ENCODE measurements at regions not wholly inside any gene's neighbourhood (a gene's known extent, or its start where the extent isn't known, plus 50 kb on each side); places are given as distances from the start of the nearest gene placed in this dataset.
A peak's percentile ranks its signal among the peaks of the same experiment; 100 is the strongest.

- Histone ChIP-seq H3K9me3 (ENCODE audit: insufficient read depth, low read depth, low read length) (no peaks in the 10 kb centered on the region), H4K12ac (ENCODE audit: low read depth, low read length) (no peak overlapping the region), H3K14ac (ENCODE audit: low read length) (peak overlapping the region; percentile 80), H4K91ac (ENCODE audit: low read depth, low read length) (peak overlapping the region; percentile 96), H3K79me1 (ENCODE audit: low read length) (peaks cover 34% of the 10 kb centered on the region), H3K4me2 (ENCODE audit: low read length) (no peak overlapping the region), H3K4me1 (ENCODE audit: control insufficient read depth in 1 of 2, insufficient read depth in 2 of 2, low read length in 2 of 2) (peaks cover 19 to 32% of the 10 kb centered on the region in 2 experiments), H3K27ac (ENCODE audit: low read depth, low read length) (peak overlapping the region; percentile 74), H2BK120ac (ENCODE audit: insufficient read depth, low read length, poor library complexity) (peak overlapping the region; percentile 85), H3K9ac (ENCODE audit: low read length) (no peak overlapping the region), H3K27me3 (ENCODE audit: insufficient read depth, low read length) (no peaks in the 10 kb centered on the region), H4K8ac (ENCODE audit: low read depth, low read length) (no peak overlapping the region), H3K36me3 (ENCODE audit: control insufficient read depth in 1 of 2, insufficient read depth in 2 of 2, low read length in 2 of 2) (no peaks in the 10 kb centered on the region), H2BK5ac (ENCODE audit: low read depth, low read length, poor library complexity) (no peak overlapping the region), H3K4ac (ENCODE audit: low read depth, low read length) (no peak overlapping the region), H2BK12ac (ENCODE audit: low read length) (peak overlapping the region; percentile 91), H3K4me3 (ENCODE audit: low read depth, low read length) (no peak overlapping the region), H2AK5ac (ENCODE audit: low read length) (no peak overlapping the region), H3K23ac (ENCODE audit: low read length) (no peak overlapping the region), H3K18ac (ENCODE audit: low read length) (no peak overlapping the region), H2AFZ (ENCODE audit: insufficient read depth, low read length, poor library complexity) (no peak overlapping the region), H3K79me2 (ENCODE audit: control insufficient read depth, insufficient read depth, low read length, poor library complexity) (no peaks in the 10 kb centered on the region)
- DNase-seq: no peak
- no CpG with 5 or more reads among the region's 5 CpGs for WGBS (ENCODE audit: extremely low coverage, insufficient coverage, insufficient read length)
Measured at GRCh38 chr1:59138402-59138801, 158.5 kb upstream of the FGGY start.

DNA sequence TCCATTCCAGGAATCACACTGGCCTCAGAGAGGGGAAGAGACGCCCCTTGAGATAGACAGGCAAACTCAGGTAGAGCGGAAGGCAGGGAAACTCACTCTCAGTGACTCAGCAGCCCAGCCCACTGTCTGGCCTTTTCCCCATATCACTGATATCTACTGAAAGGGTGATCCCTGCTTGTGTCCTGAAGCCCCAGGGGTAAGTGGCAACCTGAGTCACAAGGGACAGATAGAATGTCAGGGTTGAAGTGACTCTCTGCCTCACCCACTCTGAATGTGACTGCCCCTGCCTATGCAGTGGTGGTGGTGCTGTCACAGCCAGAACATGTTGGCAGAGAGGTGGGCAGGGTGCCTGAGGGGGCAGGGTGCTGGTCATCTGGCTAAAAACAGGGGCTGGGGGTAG is 157.5 kb upstream of the FGGY start:
- peak; percentile 81 to 91 for DNase-seq
- peak overlapping the region; percentile 94 for H2BK120ac ChIP-seq (ENCODE audit: insufficient read depth, low read length, poor library complexity)
- H3K4me2 ChIP-seq (ENCODE audit: low read length): no peak overlapping the region
- H3K4me3 ChIP-seq (ENCODE audit: low read depth, low read length): no peak overlapping the region
- H3K4ac ChIP-seq (ENCODE audit: low read depth, low read length): peak overlapping the region; percentile 54
- H2BK12ac ChIP-seq (ENCODE audit: low read length): peak overlapping the region; percentile 95
- H3K36me3 ChIP-seq (ENCODE audit: control insufficient read depth in 1 of 2, insufficient read depth in 2 of 2, low read length in 2 of 2): no peaks in the 10 kb centered on the region
- no peak overlapping the region for H3K9ac ChIP-seq (ENCODE audit: low read length)
- H3K9me3 ChIP-seq (ENCODE audit: insufficient read depth, low read depth, low read length): no peaks in the 10 kb centered on the region
- H4K12ac ChIP-seq (ENCODE audit: low read depth, low read length): peak overlapping the region; percentile 4
- H2BK5ac ChIP-seq (ENCODE audit: low read depth, low read length, poor library complexity): peak overlapping the region; percentile 81
- peak overlapping the region; percentile 81 for H2AK5ac ChIP-seq (ENCODE audit: low read length)
- H4K91ac ChIP-seq (ENCODE audit: low read depth, low read length): peak overlapping the region; percentile 88
- WGBS (ENCODE audit: extremely low coverage, insufficient coverage, insufficient read length): no CpG with 5 or more reads among the region's 2 CpGs
- H3K14ac ChIP-seq (ENCODE audit: low read length): peak overlapping the region; percentile 72
- peak overlapping the region; percentile 66 for H4K8ac ChIP-seq (ENCODE audit: low read depth, low read length)
- no peaks in the 10 kb centered on the region for H3K79me2 ChIP-seq (ENCODE audit: control insufficient read depth, insufficient read depth, low read length, poor library complexity)
- peak overlapping the region; percentile 72 for H2AFZ ChIP-seq (ENCODE audit: insufficient read depth, low read length, poor library complexity)
- H3K27me3 ChIP-seq (ENCODE audit: insufficient read depth, low read length): no peaks in the 10 kb centered on the region
- H3K4me1 ChIP-seq (ENCODE audit: control insufficient read depth in 1 of 2, insufficient read depth in 2 of 2, low read length in 2 of 2): peaks cover 23 to 37% of the 10 kb centered on the region in 2 experiments
- H3K18ac ChIP-seq (ENCODE audit: low read length): peak overlapping the region; percentile 72
- peak overlapping the region; percentile 62 for H3K27ac ChIP-seq (ENCODE audit: low read depth, low read length)
- peaks cover 36% of the 10 kb centered on the region for H3K79me1 ChIP-seq (ENCODE audit: low read length)
- no peak overlapping the region for H3K23ac ChIP-seq (ENCODE audit: low read length)

- H3K14ac ChIP-seq (ENCODE audit: low read length): peak overlapping the region; percentile 72
- no CpG with 5 or more reads among the region's 4 CpGs for WGBS (ENCODE audit: extremely low coverage, insufficient coverage, insufficient read length)
- no peak overlapping the region for H2AFZ ChIP-seq (ENCODE audit: insufficient read depth, low read length, poor library complexity)
- DNase-seq: no peak
- H2AK5ac ChIP-seq (ENCODE audit: low read length): peak overlapping the region; percentile 90
- peak overlapping the region; percentile 30 for H3K27ac ChIP-seq (ENCODE audit: low read depth, low read length)
- H3K4me2 ChIP-seq (ENCODE audit: low read length): no peak overlapping the region
- H3K9ac ChIP-seq (ENCODE audit: low read length): no peak overlapping the region
- H2BK120ac ChIP-seq (ENCODE audit: insufficient read depth, low read length, poor library complexity): peak overlapping the region; percentile 94
- H2BK12ac ChIP-seq (ENCODE audit: low read length): peak overlapping the region; percentile 96
- H2BK5ac ChIP-seq (ENCODE audit: low read depth, low read length, poor library complexity): peak overlapping the region; percentile 58
- no peaks in the 10 kb centered on the region for H3K79me2 ChIP-seq (ENCODE audit: control insufficient read depth, insufficient read depth, low read length, poor library complexity)
- H3K4me3 ChIP-seq (ENCODE audit: low read depth, low read length): no peak overlapping the region
- no peaks in the 10 kb centered on the region for H3K27me3 ChIP-seq (ENCODE audit: insufficient read depth, low read length)
- peak overlapping the region; percentile 21 for H3K4ac ChIP-seq (ENCODE audit: low read depth, low read length)
- H3K23ac ChIP-seq (ENCODE audit: low read length): no peak overlapping the region
- H4K8ac ChIP-seq (ENCODE audit: low read depth, low read length): peak overlapping the region; percentile 36
- H4K91ac ChIP-seq (ENCODE audit: low read depth, low read length): peak overlapping the region; percentile 97
- H3K36me3 ChIP-seq (ENCODE audit: control insufficient read depth in 1 of 2, insufficient read depth in 2 of 2, low read length in 2 of 2): no peaks in the 10 kb centered on the region
- H4K12ac ChIP-seq (ENCODE audit: low read depth, low read length): no peak overlapping the region
- no peaks in the 10 kb centered on the region for H3K9me3 ChIP-seq (ENCODE audit: insufficient read depth, low read depth, low read length)
- peak overlapping the region; percentile 90 for H3K18ac ChIP-seq (ENCODE audit: low read length)
- H3K4me1 ChIP-seq (ENCODE audit: control insufficient read depth in 1 of 2, insufficient read depth in 2 of 2, low read length in 2 of 2): peaks cover 23 to 37% of the 10 kb centered on the region in 2 experiments
- peaks cover 36% of the 10 kb centered on the region for H3K79me1 ChIP-seq (ENCODE audit: low read length)
Measured at GRCh38 chr1:59141267-59141863, 155.5 kb upstream of the FGGY start.

- H3K27ac ChIP-seq (ENCODE audit: low read depth, low read length): peak overlapping the region; percentile 55
- no peak for DNase-seq
- H2BK120ac ChIP-seq (ENCODE audit: insufficient read depth, low read length, poor library complexity): peak overlapping the region; percentile 20
- no peaks in the 10 kb centered on the region for H3K9me3 ChIP-seq (ENCODE audit: insufficient read depth, low read depth, low read length)
- H3K9ac ChIP-seq (ENCODE audit: low read length): no peak overlapping the region
- no peak overlapping the region for H3K18ac ChIP-seq (ENCODE audit: low read length)
- H3K4me3 ChIP-seq (ENCODE audit: low read depth, low read length): no peak overlapping the region
- no peak overlapping the region for H3K23ac ChIP-seq (ENCODE audit: low read length)
- H3K79me2 ChIP-seq (ENCODE audit: control insufficient read depth, insufficient read depth, low read length, poor library complexity): peaks cover 3% of the 10 kb centered on the region
- H3K4me2 ChIP-seq (ENCODE audit: low read length): no peak overlapping the region
- H3K4me1 ChIP-seq (ENCODE audit: control insufficient read depth in 1 of 2, insufficient read depth in 2 of 2, low read length in 2 of 2): peaks cover 30 to 44% of the 10 kb centered on the region in 2 experiments
- no peak overlapping the region for H4K12ac ChIP-seq (ENCODE audit: low read depth, low read length)
- H2AK5ac ChIP-seq (ENCODE audit: low read length): peak overlapping the region; percentile 36
- no peak overlapping the region for H2AFZ ChIP-seq (ENCODE audit: insufficient read depth, low read length, poor library complexity)
- peaks cover 38% of the 10 kb centered on the region for H3K79me1 ChIP-seq (ENCODE audit: low read length)
- H2BK5ac ChIP-seq (ENCODE audit: low read depth, low read length, poor library complexity): peak overlapping the region; percentile 70
- no peaks in the 10 kb centered on the region for H3K27me3 ChIP-seq (ENCODE audit: insufficient read depth, low read length)
- H3K14ac ChIP-seq (ENCODE audit: low read length): peak overlapping the region; percentile 28
- 100% methylated on average over 2 of the region's 9 CpGs for WGBS (ENCODE audit: extremely low coverage, insufficient coverage, insufficient read length)
- no peaks in the 10 kb centered on the region for H3K36me3 ChIP-seq (ENCODE audit: control insufficient read depth in 1 of 2, insufficient read depth in 2 of 2, low read length in 2 of 2)
- peak overlapping the region; percentile 47 for H2BK12ac ChIP-seq (ENCODE audit: low read length)
- H3K4ac ChIP-seq (ENCODE audit: low read depth, low read length): no peak overlapping the region
- peak overlapping the region; percentile 3 for H4K8ac ChIP-seq (ENCODE audit: low read depth, low read length)
- peak overlapping the region; percentile 40 for H4K91ac ChIP-seq (ENCODE audit: low read depth, low read length)
Measured at GRCh38 chr1:59142311-59143132, 154.4 kb upstream of the FGGY start.

All from trophoblast cell (in vitro differentiated cells and primary cell).